Cardiac fibroblast (primary cell): ENCODE measurements at regions not wholly inside any gene's neighbourhood (a gene's known extent, or its start where the extent isn't known, plus 50 kb on each side); places are given as distances from the start of the nearest gene placed in this dataset.
A peak's percentile ranks its signal among the peaks of the same experiment; 100 is the strongest.

ENCODE experiments used
- DNase-seq, 2 donors: peaks; one replicate each; pipeline versions ENCODE4 v3.0.0 to v3.0.0-alpha.2; 2010; ENCODE audit warnings: low read depth in 2 of 2
- H3K4me3 ChIP-seq, 2 donors: replicated peaks in 1 of 2; 1 replicate in 1 of 2; 2 replicates in 1 of 2; pipeline ENCODE4 v1.5.1; 2011; ENCODE audit warnings: low read depth in 2 of 2, low read length in 2 of 2, mild to moderate bottlenecking in 2 of 2, moderate library complexity in 1 of 2
- TF ChIP-seq, protein P1 (sequence below): IDR thresholded peaks from one replicate; pipeline ENCODE4 v1.5.1; 2011; ENCODE audit warnings: low read depth, mild to moderate bottlenecking, low read length, inconsistent platforms

DNA sequence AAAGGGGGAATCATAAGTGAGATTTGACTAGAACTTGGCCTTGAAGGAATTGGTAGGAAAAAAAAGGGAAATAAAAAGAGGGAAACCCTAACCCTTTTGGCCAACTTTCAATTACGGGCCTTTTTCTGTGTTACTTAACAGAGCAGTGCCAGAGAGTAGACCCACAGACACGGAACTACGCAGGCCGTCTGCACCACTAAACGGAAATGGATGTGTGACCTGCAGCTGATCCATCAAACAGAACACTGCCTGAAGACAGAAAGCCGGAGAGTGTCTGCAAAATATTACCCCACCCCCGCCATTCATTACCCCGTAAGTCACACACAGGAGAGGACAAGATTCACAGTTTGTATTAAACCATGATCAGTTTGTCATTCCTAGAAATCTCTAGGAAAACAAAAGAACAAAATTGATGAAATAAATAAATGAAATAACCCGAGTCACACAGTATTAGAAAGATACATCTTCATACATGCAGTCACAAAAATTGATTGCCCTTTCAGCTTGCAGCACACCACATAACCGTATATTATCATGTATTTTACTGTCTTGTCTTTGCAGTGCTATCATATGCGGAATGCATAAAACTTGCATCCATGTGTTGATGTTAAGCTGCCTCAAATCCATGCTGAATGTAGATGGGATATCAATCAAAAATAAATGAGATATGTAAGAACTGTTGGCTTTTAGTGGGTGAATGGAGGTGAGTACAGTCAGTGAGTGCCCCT, 424.7 kb downstream of the IRS2 start:
- DNase-seq = no peak
- no peak overlapping the region for H3K4me3 ChIP-seq
- TF ChIP-seq, protein P1, sequence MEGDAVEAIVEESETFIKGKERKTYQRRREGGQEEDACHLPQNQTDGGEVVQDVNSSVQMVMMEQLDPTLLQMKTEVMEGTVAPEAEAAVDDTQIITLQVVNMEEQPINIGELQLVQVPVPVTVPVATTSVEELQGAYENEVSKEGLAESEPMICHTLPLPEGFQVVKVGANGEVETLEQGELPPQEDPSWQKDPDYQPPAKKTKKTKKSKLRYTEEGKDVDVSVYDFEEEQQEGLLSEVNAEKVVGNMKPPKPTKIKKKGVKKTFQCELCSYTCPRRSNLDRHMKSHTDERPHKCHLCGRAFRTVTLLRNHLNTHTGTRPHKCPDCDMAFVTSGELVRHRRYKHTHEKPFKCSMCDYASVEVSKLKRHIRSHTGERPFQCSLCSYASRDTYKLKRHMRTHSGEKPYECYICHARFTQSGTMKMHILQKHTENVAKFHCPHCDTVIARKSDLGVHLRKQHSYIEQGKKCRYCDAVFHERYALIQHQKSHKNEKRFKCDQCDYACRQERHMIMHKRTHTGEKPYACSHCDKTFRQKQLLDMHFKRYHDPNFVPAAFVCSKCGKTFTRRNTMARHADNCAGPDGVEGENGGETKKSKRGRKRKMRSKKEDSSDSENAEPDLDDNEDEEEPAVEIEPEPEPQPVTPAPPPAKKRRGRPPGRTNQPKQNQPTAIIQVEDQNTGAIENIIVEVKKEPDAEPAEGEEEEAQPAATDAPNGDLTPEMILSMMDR = no peak

DNA sequence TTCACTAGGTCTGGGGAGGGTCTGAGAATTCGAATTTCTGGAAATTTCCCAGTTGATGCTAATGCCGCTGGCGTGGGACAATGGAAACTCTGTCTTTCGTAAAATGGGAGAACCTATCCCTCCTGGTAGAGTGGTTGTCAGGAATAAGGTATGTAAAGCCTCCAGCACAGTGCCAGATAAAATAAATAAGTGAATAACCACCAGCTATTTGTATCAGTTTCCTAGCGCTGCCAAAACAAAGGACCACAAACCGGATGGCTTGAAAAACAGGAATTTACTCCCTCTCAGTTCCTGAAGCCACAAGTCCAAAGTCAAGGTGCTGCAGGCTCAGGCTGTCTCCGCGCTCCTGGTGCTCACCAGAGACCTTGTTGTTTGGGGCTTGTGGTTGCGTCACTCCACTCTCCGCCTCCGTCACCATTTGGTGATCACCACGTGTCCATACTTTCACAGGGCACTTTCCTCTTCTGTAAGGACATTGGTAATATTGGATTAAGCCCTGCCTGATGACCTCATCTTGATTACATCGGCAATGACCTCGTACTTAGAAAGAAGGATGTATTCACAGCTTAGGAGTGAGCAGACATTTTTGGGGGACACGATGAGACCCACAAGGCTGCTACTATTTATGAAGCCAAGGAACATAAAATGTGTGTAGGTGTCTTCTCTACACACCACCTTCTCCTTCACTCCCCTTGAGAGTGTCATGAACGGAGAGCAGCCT, 428.5 kb downstream of the IRS2 start:
- H3K4me3 ChIP-seq = no peak overlapping the region
- peak in 1 of 2 donors; percentile 57 for DNase-seq
- TF ChIP-seq, protein P1 = no peak

DNA sequence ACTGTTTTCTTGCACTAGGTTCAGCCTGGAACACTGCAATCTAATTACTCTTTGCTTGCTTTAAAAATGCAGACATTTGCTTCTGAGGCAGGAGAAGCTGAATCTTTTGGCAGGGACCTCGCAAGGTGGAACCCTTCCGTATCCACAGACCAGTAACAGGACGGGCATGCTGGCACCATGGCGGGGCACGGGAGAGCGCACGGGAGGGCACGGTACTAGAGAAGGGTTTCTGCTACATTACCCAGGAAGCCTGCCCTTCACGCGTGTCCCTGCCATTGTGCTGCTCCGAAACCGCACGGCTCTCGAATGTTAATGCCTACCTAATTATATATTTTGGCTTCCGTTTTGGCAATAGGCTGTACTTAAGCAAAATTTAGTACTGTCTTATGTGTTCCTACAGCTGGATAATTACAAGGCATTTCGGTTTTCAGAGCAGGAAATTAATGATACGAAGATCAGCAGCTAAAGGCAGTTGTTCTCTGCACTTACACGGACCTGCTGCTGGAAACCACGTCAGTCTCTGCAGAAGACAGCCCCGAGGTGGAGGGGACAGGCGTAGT, 430.4 kb downstream of the IRS2 start:
- no peak for DNase-seq
- TF ChIP-seq, protein P1 = no peak
- no peak overlapping the region for H3K4me3 ChIP-seq

DNA sequence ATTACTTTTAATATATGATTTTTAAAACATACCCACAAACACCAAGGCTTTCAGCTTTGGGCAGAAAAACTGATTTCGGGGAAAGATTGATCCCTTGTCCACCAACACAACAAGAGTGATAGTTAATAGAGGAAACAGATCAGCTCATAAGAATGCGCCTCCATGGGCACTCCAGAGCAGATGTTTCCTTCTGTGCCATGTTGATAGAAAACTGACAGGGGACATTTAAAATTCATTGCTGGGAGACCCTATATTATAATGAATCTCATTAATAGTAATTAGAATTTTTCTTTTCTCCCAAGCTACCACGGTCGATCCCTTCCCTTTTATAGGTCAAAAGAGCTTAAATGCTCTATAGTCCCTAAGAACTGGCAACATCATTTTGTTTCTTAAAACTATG, 431.2 kb downstream of the IRS2 start:
- DNase-seq = no peak
- no peak overlapping the region for H3K4me3 ChIP-seq
- TF ChIP-seq, protein P1 = no peak

DNA sequence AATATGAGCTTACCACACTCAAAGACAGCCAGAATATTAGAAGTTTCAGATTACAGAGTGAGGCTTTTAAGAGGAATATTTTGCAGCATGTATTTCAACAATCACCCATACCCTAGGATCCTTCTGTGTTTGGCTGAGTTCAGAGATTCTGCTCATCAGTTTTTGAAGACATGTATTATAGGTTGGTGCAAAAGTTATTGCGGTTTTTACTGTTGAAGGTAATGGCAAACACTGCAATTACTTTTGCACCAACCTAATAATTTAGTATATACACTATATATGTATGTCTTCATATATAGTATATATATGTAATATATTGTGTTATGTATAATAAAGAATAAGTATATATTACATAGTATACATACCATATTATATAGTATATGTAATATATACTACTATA, 435.1 kb downstream of the IRS2 start:
- DNase-seq = no peak
- TF ChIP-seq, protein P1 = no peak
- no peak overlapping the region for H3K4me3 ChIP-seq

DNA sequence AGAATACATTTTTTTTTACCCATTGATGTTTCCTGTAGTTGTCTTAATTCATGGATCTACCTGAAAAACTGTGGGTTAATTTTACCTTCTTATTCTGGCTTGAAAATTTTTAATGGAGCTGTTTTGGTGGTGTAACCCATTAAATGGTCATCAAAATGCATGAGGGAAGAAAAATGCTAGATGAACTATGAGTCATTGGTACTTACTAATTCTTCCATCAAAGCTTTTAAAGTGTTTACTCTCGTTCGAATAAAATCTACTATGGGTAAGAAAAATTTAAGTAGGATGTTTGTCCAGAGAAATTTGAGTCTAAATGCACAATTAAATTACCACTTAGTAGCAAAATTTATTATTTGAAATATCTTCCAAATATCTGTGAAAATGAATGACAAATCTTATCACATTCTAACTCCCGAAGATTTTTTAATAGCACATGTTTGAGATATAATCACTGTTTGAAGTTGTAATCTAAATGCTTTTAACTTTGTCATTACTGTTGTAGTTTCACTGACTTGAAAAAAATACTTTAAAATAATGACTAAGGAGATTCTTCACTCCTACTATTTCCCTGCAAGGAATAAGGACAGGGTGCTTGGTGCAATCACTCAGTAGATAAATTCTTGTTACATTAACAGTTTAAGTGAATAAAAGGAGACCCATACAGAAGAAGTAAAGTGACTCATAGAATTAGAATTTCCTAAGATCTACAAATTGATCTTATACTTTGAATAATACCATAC, 437.7 kb downstream of the IRS2 start:
- TF ChIP-seq, protein P1 = no peak
- DNase-seq = peak; percentile 19 to 54
- no peak overlapping the region for H3K4me3 ChIP-seq
